ENCODE measurements at regions not wholly inside any gene's neighbourhood (a gene's known extent, or its start where the extent isn't known, plus 50 kb on each side); places are given as distances from the start of the nearest gene placed in this dataset.

DNA sequence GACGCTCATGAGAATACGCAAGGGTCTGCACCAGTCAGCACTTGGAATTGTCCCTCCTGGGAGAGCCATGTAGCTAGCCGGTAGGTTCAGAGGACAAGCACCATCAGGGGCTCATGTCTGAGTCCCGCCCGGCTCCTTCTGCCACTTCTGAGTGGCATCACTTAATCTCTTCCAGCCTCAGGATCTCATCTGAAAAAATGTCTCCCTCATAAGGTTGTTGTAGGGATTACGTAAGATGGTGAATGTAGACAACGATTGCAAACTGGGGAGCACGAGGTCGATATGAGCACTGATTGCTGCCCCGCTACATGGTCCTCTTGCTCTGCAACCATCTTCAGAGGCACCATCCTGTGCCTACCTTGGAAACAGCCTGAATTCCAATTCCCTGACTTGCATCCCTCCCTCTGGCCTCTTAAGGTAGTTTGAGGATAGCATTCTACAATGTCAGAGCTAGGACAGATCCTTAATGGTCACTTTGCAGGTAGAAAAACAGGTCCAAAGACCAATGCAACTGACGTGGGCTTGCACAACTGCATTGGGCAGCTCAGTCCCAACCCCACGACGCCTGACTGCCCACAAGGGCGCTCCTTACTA, 115.8 kb upstream of the TMEM45B start:
- TF ChIP-seq CEBPB (IDR thresholded peaks at IDR 0.05) (no peak), CREB1 (IDR thresholded peaks at IDR 0.05; ENCODE audit: low read depth) (no peak), NFIC (IDR thresholded peaks at IDR 0.05) (no peak), TAF1 (IDR thresholded peaks at IDR 0.05; ENCODE audit: low read depth) (no peak), RAD21 (IDR thresholded peaks at IDR 0.05; ENCODE audit: low read depth) (no peak), TEAD4 (IDR thresholded peaks at IDR 0.05) (no peak)
- TF ChIP-seq, protein P1, sequence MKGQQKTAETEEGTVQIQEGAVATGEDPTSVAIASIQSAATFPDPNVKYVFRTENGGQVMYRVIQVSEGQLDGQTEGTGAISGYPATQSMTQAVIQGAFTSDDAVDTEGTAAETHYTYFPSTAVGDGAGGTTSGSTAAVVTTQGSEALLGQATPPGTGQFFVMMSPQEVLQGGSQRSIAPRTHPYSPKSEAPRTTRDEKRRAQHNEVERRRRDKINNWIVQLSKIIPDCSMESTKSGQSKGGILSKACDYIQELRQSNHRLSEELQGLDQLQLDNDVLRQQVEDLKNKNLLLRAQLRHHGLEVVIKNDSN (IDR thresholded peaks at IDR 0.05): no peak
- TF ChIP-seq, protein P2, sequence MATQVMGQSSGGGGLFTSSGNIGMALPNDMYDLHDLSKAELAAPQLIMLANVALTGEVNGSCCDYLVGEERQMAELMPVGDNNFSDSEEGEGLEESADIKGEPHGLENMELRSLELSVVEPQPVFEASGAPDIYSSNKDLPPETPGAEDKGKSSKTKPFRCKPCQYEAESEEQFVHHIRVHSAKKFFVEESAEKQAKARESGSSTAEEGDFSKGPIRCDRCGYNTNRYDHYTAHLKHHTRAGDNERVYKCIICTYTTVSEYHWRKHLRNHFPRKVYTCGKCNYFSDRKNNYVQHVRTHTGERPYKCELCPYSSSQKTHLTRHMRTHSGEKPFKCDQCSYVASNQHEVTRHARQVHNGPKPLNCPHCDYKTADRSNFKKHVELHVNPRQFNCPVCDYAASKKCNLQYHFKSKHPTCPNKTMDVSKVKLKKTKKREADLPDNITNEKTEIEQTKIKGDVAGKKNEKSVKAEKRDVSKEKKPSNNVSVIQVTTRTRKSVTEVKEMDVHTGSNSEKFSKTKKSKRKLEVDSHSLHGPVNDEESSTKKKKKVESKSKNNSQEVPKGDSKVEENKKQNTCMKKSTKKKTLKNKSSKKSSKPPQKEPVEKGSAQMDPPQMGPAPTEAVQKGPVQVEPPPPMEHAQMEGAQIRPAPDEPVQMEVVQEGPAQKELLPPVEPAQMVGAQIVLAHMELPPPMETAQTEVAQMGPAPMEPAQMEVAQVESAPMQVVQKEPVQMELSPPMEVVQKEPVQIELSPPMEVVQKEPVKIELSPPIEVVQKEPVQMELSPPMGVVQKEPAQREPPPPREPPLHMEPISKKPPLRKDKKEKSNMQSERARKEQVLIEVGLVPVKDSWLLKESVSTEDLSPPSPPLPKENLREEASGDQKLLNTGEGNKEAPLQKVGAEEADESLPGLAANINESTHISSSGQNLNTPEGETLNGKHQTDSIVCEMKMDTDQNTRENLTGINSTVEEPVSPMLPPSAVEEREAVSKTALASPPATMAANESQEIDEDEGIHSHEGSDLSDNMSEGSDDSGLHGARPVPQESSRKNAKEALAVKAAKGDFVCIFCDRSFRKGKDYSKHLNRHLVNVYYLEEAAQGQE (IDR thresholded peaks at IDR 0.05; ENCODE audit: low read depth): no peak

DNA sequence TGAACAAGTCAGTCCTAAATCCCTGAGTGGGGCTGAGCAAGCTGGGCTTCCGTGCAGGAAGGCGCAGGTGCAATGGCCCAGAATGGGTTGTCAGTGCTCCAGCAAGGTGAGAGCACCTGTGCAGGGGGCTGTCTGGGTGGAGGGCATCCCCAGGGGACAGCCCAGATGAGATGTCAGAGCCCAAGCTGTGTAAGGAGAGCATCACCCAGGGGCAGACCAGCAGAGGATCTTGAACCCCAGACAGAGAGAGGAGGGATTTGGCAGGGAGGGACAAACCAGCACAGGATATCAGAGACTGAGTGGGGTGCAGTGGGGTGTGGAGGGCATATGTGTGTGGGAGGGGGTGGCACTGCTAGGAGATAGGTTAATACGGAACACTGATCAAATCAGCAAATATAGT, 114.9 kb upstream of the TMEM45B start:
- TF ChIP-seq YY1 (IDR thresholded peaks at IDR 0.05; ENCODE audit: low read depth): no peak
- TF ChIP-seq, protein P1 (IDR thresholded peaks at IDR 0.05): no peak
- TF ChIP-seq TCF12 (IDR thresholded peaks at IDR 0.05; ENCODE audit: low read depth): no peak
- no peak for TF ChIP-seq TEAD4 (IDR thresholded peaks at IDR 0.05)
- no peak for TF ChIP-seq TAF1 (IDR thresholded peaks at IDR 0.05; ENCODE audit: low read depth)
- no peak for TF ChIP-seq RAD21 (IDR thresholded peaks at IDR 0.05; ENCODE audit: low read depth)
- no peak for TF ChIP-seq EGR1 (IDR thresholded peaks at IDR 0.05)

DNA sequence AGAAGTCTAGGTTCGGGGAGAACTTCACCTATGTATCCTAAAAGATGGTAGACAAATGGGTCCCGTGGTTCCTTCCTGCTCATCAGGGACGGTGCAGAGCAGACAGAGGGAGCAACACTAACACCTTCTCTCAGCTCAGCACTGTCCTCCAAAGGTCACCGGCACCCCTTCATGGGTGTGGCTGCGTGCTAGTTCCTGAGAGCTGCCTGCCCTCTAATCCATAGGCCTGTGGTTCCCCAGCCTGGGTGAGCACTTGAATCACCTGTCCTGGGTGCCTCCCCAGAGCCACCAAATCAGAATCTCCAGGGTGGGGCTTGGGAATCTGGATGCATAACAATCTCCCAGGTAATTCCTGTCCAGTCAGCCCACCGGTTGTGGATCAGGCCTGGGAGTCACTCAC, 113.9 kb upstream of the TMEM45B start:
- TF ChIP-seq ZBTB7A (IDR thresholded peaks at IDR 0.05; ENCODE audit: low read depth) (no peak), EGR1 (IDR thresholded peaks at IDR 0.05) (no peak), TAF1 (IDR thresholded peaks at IDR 0.05; ENCODE audit: low read depth) (no peak), NFIC (IDR thresholded peaks at IDR 0.05) (no peak), CREB1 (IDR thresholded peaks at IDR 0.05; ENCODE audit: low read depth) (no peak), YY1 (IDR thresholded peaks at IDR 0.05; ENCODE audit: low read depth) (no peak), TCF12 (IDR thresholded peaks at IDR 0.05; ENCODE audit: low read depth) (no peak), TEAD4 (IDR thresholded peaks at IDR 0.05) (no peak)

DNA sequence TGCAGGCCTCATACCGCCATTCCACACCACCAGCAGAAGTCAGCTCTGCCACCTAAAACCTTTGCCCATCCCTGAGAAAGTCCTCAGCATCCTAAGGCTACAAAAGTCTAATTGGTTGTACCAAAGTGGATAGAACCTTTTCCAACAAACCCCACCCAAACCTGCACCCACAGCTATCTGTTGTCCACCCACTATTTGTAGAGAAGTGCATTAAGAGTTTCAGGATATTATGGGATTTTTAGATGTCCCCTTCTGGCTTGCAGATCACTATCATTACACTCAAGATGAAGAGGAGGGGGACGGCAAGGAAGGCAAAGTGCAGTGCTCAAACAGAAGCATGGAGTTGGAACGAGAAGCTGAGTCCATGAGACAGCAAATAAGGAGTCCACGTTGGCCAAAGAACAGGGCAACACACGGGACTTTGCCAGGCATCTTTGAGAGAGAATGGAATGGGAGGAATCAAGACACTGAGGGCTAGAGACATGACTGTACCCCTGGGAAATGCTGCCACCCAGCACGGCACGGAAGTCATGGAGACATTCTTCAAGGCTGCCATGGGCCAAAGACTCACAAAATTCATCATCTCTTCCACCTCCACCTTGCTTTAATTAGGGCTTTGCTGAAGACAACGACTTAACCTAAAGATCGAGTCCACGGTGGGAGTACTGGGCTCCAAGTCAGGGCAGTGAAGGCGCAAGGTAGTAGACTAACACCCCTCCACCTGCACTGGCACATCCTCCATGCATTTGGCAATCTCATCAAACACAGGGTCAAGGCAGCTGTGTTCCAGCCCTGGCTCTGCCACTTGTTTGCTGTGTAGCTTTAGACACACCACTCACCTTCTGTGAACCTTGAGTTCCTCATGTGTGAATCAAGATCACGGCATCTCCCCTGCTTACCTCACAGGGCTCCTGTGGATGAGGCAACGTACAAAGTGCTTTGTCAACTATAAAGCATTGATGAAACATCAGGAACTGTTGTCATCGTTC, 112.9 kb upstream of the TMEM45B start:
- TF ChIP-seq, protein P2 (IDR thresholded peaks at IDR 0.05; ENCODE audit: low read depth): no peak
- TF ChIP-seq FOXM1 (IDR thresholded peaks at IDR 0.05; ENCODE audit: borderline replicate concordance, low read depth): no peak
- TF ChIP-seq, protein P1 (IDR thresholded peaks at IDR 0.05): no peak
- no peak for TF ChIP-seq CEBPB (IDR thresholded peaks at IDR 0.05)
- no peak for TF ChIP-seq ZBTB7A (IDR thresholded peaks at IDR 0.05; ENCODE audit: low read depth)
- TF ChIP-seq NFIC (IDR thresholded peaks at IDR 0.05): no peak
- no peak for TF ChIP-seq TAF1 (IDR thresholded peaks at IDR 0.05; ENCODE audit: low read depth)

DNA sequence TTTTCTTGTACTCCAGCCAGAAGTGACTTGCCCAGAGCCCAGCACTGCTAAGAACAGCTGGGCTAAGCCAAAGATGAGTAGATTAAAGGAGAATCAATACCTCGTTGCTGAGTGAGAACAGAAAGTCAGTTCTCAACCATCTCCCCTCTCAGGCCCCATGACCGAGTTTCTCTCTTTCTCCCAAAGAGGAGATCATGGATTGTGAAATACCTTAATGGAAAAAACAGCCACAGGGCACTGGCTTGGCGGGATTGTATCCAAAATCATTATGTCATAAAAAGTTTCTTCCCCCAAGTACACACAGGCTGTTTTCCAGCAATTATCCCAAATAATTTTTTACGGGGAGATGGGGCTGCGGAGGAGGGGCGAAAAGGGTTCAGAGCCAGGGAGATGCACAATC, 111.8 kb upstream of the TMEM45B start:
- TF ChIP-seq, protein P2 (IDR thresholded peaks at IDR 0.05; ENCODE audit: low read depth): no peak
- TF ChIP-seq EP300 (IDR thresholded peaks at IDR 0.05; ENCODE audit: borderline replicate concordance): no peak
- TF ChIP-seq, protein P1 (IDR thresholded peaks at IDR 0.05): no peak
- no peak for TF ChIP-seq YY1 (IDR thresholded peaks at IDR 0.05; ENCODE audit: low read depth)
- no peak for TF ChIP-seq TCF12 (IDR thresholded peaks at IDR 0.05; ENCODE audit: low read depth)
- no peak for TF ChIP-seq ZBTB7A (IDR thresholded peaks at IDR 0.05; ENCODE audit: low read depth)
- TF ChIP-seq TEAD4 (IDR thresholded peaks at IDR 0.05): no peak
- no peak for TF ChIP-seq CEBPB (IDR thresholded peaks at IDR 0.05)
- TF ChIP-seq CREB1 (IDR thresholded peaks at IDR 0.05; ENCODE audit: low read depth): no peak

All from Ishikawa (cell line).